Neuronal stem cell (in vitro differentiated cells): ENCODE measurements at regions not wholly inside any gene's neighbourhood (a gene's known extent, or its start where the extent isn't known, plus 50 kb on each side); places are given as distances from the start of the nearest gene placed in this dataset.
A peak's percentile ranks its signal among the peaks of the same experiment; 100 is the strongest.

Source experiments
- DNase-seq: peaks from one replicate; pipeline ENCODE4 v3.0.0-alpha.2; 2013; ENCODE audit warnings: low spot score
- H2AFZ ChIP-seq: one replicate; pipeline ENCODE4 v1.6.1; 2013; ENCODE audit warnings: mild to moderate bottlenecking, low read length, inconsistent platforms
- H2AK5ac ChIP-seq: 2 replicates; pipeline ENCODE4 v1.6.1; 2013; ENCODE audit warnings: low read depth, mild to moderate bottlenecking, inconsistent platforms, low read length, moderate library complexity, mixed read lengths
- H2BK120ac ChIP-seq: 2 replicates; pipeline ENCODE4 v1.6.1; 2013; ENCODE audit warnings: low read depth, mild to moderate bottlenecking, inconsistent platforms, low read length, moderate library complexity, mixed read lengths
- H2BK12ac ChIP-seq: one replicate; pipeline ENCODE4 v1.6.1; 2013; ENCODE audit warnings: low read length, inconsistent platforms
- H2BK15ac ChIP-seq: 2 replicates; pipeline ENCODE4 v1.6.1; 2013; ENCODE audit warnings: mild to moderate bottlenecking, low read length, inconsistent platforms, mixed read lengths
- H2BK5ac ChIP-seq: one replicate; pipeline ENCODE4 v1.6.1; 2013; ENCODE audit warnings: inconsistent platforms, mild to moderate bottlenecking, low read length, moderate library complexity
- H3K14ac ChIP-seq: one replicate; pipeline ENCODE4 v1.6.1; 2013; ENCODE audit warnings: low read length, inconsistent platforms
- H3K18ac ChIP-seq: 2 replicates; pipeline ENCODE4 v1.6.1; 2013; ENCODE audit warnings: low read length, inconsistent platforms
- H3K23ac ChIP-seq: 2 replicates; pipeline ENCODE4 v1.6.1; 2013; ENCODE audit warnings: low read depth, mild to moderate bottlenecking, mixed read lengths, low read length, inconsistent platforms; ENCODE audit not compliant: poor library complexity
- H3K27ac ChIP-seq: replicated peaks from 3 replicates; pipeline ENCODE4 v1.5.1; 2013; ENCODE audit warnings: low read length, inconsistent platforms
- H3K27me3 ChIP-seq, 3 experiments: 2 replicates each; pipeline ENCODE4 v1.6.1; 2013; ENCODE audit warnings: low read length in 3 of 3, mild to moderate bottlenecking in 2 of 3, inconsistent platforms in 1 of 3, low read depth in 1 of 3, mixed read lengths in 1 of 3, moderate library complexity in 1 of 3; ENCODE audit not compliant: control insufficient read depth in 3 of 3, insufficient read depth in 3 of 3
- H3K36me3 ChIP-seq, 2 donors: replicated peaks in 1 of 2; 2 replicates each; pipeline ENCODE4 v1.6.1; 2013; ENCODE audit warnings: low read length in 2 of 2; ENCODE audit not compliant: control insufficient read depth in 2 of 2, insufficient read depth in 2 of 2
- H3K4ac ChIP-seq: 2 replicates; pipeline ENCODE4 v1.6.1; 2013; ENCODE audit warnings: inconsistent platforms, mild to moderate bottlenecking, low read length, moderate library complexity
- H3K4me1 ChIP-seq, 2 donors: 1 replicate in 1 of 2; 2 replicates in 1 of 2; pipeline ENCODE4 v1.6.1; 2013; ENCODE audit warnings: low read length in 2 of 2, low read depth in 1 of 2; ENCODE audit not compliant: control insufficient read depth in 2 of 2, insufficient read depth in 1 of 2
- H3K4me2 ChIP-seq: one replicate; pipeline ENCODE4 v1.6.1; 2013; ENCODE audit warnings: mild to moderate bottlenecking, low read length, inconsistent platforms; ENCODE audit not compliant: insufficient read depth, poor library complexity, severe bottlenecking
- H3K4me3 ChIP-seq, 2 donors: 2 replicates each; pipeline ENCODE4 v1.5.1; 2013; ENCODE audit warnings: low read length in 2 of 2, mild to moderate bottlenecking in 2 of 2, inconsistent platforms in 1 of 2, moderate library complexity in 1 of 2
- H3K79me1 ChIP-seq: one replicate; pipeline ENCODE4 v1.6.1; 2013; ENCODE audit warnings: low read depth, mild to moderate bottlenecking, inconsistent platforms, low read length, moderate library complexity
- H3K9ac ChIP-seq: one replicate; pipeline ENCODE4 v1.6.1; 2013; ENCODE audit warnings: mild to moderate bottlenecking, low read depth, low read length, inconsistent platforms; ENCODE audit not compliant: poor library complexity
- H3K9me3 ChIP-seq, 2 donors: replicated peaks in 1 of 2; 2 replicates each; pipeline versions ENCODE3 to v1.6.1; 2013; ENCODE audit warnings: low read length in 2 of 2, mild to moderate bottlenecking in 2 of 2, inconsistent platforms in 1 of 2, low read depth in 1 of 2, mixed read lengths in 1 of 2, moderate library complexity in 1 of 2; ENCODE audit not compliant: control insufficient read depth in 2 of 2, insufficient read depth in 1 of 2
- H4K8ac ChIP-seq: one replicate; pipeline ENCODE4 v1.6.1; 2013; ENCODE audit warnings: low read depth, mild to moderate bottlenecking, inconsistent platforms, low read length, moderate library complexity
- H4K91ac ChIP-seq: one replicate; pipeline ENCODE4 v1.6.1; 2013; ENCODE audit warnings: low read length, low read depth, mild to moderate bottlenecking, inconsistent platforms; ENCODE audit not compliant: poor library complexity
- WGBS, 2 donors: extraction: QIAGEN DNeasy Blood & Tissue Kit; methylation state at CpG; one replicate each; pipeline ENCODE4 v1.1.7; 2013; ENCODE audit warnings: missing lambda C conversion rate in 2 of 2, mixed read lengths in 1 of 2; ENCODE audit not compliant: insufficient read length in 2 of 2, insufficient replicate concordance in 1 of 2; ENCODE audit errors: extremely low coverage in 2 of 2; 5-methylcytosine and 5-hydroxymethylcytosine counted together

GRCh38 chr2:104371087-104371781 is 482.7 kb upstream of the POU3F3 start:
- H4K91ac ChIP-seq, result no peak overlapping the region
- H3K18ac ChIP-seq, result no peak overlapping the region
- no CpG with 5 or more reads among the region's 5 CpGs for WGBS, 2 donors
- no peak overlapping the region for H3K23ac ChIP-seq
- H3K36me3 ChIP-seq, result no peaks in the 10 kb centered on the region
- no peak overlapping the region for H2BK120ac ChIP-seq
- H2AFZ ChIP-seq, result peak overlapping the region; percentile 58
- no peak overlapping the region for H3K4me2 ChIP-seq
- no peak overlapping the region for H2AK5ac ChIP-seq
- no peak overlapping the region for H3K27ac ChIP-seq
- no peak overlapping the region for H4K8ac ChIP-seq
- DNase-seq, result no peak
- no peak overlapping the region for H3K4me3 ChIP-seq
- H2BK15ac ChIP-seq, result no peak overlapping the region
- H3K27me3 ChIP-seq, result no peaks in the 10 kb centered on the region
- no peak overlapping the region for H3K4ac ChIP-seq
- no peaks in the 10 kb centered on the region for H3K9me3 ChIP-seq
- H2BK12ac ChIP-seq, result no peak overlapping the region
- no peak overlapping the region for H2BK5ac ChIP-seq
- H3K14ac ChIP-seq, result no peak overlapping the region
- H3K79me1 ChIP-seq, result no peaks in the 10 kb centered on the region
- peaks cover 0 to 20% of the 10 kb centered on the region in 2 donors for H3K4me1 ChIP-seq
- no peak overlapping the region for H3K9ac ChIP-seq

- peaks cover 3 to 24% of the 10 kb centered on the region in 2 donors for H3K4me1 ChIP-seq
Measured at GRCh38 chr2:104375206-104375605, 478.7 kb upstream of the POU3F3 start.

GRCh38 chr2:104378853-104379374 is 475.0 kb upstream of the POU3F3 start:
- H3K14ac ChIP-seq, result no peak overlapping the region
- no peak overlapping the region for H3K4ac ChIP-seq
- no peak overlapping the region for H3K23ac ChIP-seq
- peak overlapping the region; percentile 82 for H2AFZ ChIP-seq
- no peak overlapping the region for H4K91ac ChIP-seq
- no peak overlapping the region for H2BK120ac ChIP-seq
- no peak overlapping the region for H2BK12ac ChIP-seq
- H2AK5ac ChIP-seq, result no peak overlapping the region
- no peaks in the 10 kb centered on the region for H3K36me3 ChIP-seq
- no peaks in the 10 kb centered on the region for H3K79me1 ChIP-seq
- peak overlapping the region; percentile 52 to 70 for H3K4me3 ChIP-seq
- DNase-seq, result peak; percentile 18
- no peaks in the 10 kb centered on the region for H3K27me3 ChIP-seq
- WGBS, 2 donors, result no CpG with 5 or more reads among the region's 3 CpGs
- no peak overlapping the region for H2BK15ac ChIP-seq
- no peak overlapping the region for H2BK5ac ChIP-seq
- no peak overlapping the region for H3K27ac ChIP-seq
- no peak overlapping the region for H3K18ac ChIP-seq
- peaks cover 3 to 4% of the 10 kb centered on the region in 2 donors for H3K4me1 ChIP-seq
- peak overlapping the region; percentile 48 for H3K4me2 ChIP-seq
- H3K9ac ChIP-seq, result no peak overlapping the region
- H4K8ac ChIP-seq, result no peak overlapping the region
- H3K9me3 ChIP-seq, result no peaks in the 10 kb centered on the region

More at GRCh38 chr2:104375206-104375605, 478.7 kb upstream of the POU3F3 start:
- Histone ChIP-seq H3K36me3 (no peaks in the 10 kb centered on the region), H3K23ac (no peak overlapping the region), H2BK120ac (no peak overlapping the region), H3K18ac (no peak overlapping the region), H2AK5ac (no peak overlapping the region), H3K27ac (no peak overlapping the region), H4K91ac (no peak overlapping the region), H3K9ac (no peak overlapping the region), H2BK5ac (no peak overlapping the region), H3K4me3 (no peak overlapping the region), H3K4ac (no peak overlapping the region), H2BK15ac (no peak overlapping the region), H3K27me3 (no peaks in the 10 kb centered on the region), H3K9me3 (no peaks in the 10 kb centered on the region), H4K8ac (no peak overlapping the region), H3K14ac (no peak overlapping the region), H3K4me2 (no peak overlapping the region), H2AFZ (no peak overlapping the region), H2BK12ac (no peak overlapping the region), H3K79me1 (no peaks in the 10 kb centered on the region)
- DNase-seq, result no peak

DNA sequence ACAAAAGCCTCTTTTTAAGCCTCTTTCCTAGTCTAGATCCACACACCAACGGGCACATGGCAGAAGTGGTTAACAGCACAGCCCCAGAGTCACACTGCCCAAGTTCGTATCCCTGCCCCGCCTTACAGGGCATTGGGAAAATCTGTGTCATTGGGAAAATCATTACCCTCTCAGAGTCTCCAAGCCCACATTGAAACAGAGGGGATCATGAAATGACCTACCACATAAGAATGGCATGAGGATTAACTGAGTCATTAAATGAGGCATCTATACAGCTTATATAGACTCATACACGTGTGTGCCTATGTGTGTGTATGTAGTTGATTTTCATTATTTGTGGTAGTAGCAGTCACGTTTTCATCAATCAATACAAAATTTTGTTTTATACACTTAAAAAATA is 469.0 kb upstream of the POU3F3 start:
- no peak overlapping the region for H3K18ac ChIP-seq
- WGBS, 2 donors, result no CpG with 5 or more reads among the region's 5 CpGs

More for the DNA sequence above, 469.0 kb upstream of the POU3F3 start:
- H3K4me1 ChIP-seq, result peaks cover 0 to 6% of the 10 kb centered on the region in 2 donors
- no peak overlapping the region for H2BK15ac ChIP-seq
- no peak overlapping the region for H3K4ac ChIP-seq
- H3K79me1 ChIP-seq, result no peaks in the 10 kb centered on the region
- H3K9ac ChIP-seq, result no peak overlapping the region
- no peaks in the 10 kb centered on the region for H3K9me3 ChIP-seq
- H4K8ac ChIP-seq, result no peak overlapping the region
- no peak overlapping the region for H3K4me3 ChIP-seq
- no peak overlapping the region for H3K4me2 ChIP-seq
- no peak overlapping the region for H2AK5ac ChIP-seq
- no peak overlapping the region for H2BK5ac ChIP-seq
- H3K36me3 ChIP-seq, result no peaks in the 10 kb centered on the region
- no peak overlapping the region for H3K27ac ChIP-seq
- no peak overlapping the region for H2BK12ac ChIP-seq
- H3K14ac ChIP-seq, result no peak overlapping the region
- H3K23ac ChIP-seq, result no peak overlapping the region
- DNase-seq, result no peak
- no peak overlapping the region for H2AFZ ChIP-seq
- H4K91ac ChIP-seq, result no peak overlapping the region
- no peaks in the 10 kb centered on the region for H3K27me3 ChIP-seq
- H2BK120ac ChIP-seq, result no peak overlapping the region
